ENCODE measurements at regions not wholly inside any gene's neighbourhood (a gene's known extent, or its start where the extent isn't known, plus 50 kb on each side); places are given as distances from the start of the nearest gene placed in this dataset.

- no peak for TF ChIP-seq CTCF (IDR thresholded peaks at IDR 0.05; ENCODE audit: insufficient read depth, low read length)
- no peak for DNase-seq (ENCODE audit: low read depth)
- H3K4me3 ChIP-seq (ENCODE audit: low read depth, low read length): no peak overlapping the region
Observed at GRCh38 chr2:217231724-217232123, 371.9 kb upstream of the TNP1 start.

- peak; percentile 29 for DNase-seq (ENCODE audit: low read depth)
- TF ChIP-seq CTCF (IDR thresholded peaks at IDR 0.05; ENCODE audit: insufficient read depth, low read length): no peak
Observed at GRCh38 chr2:217231212-217231611, 371.3 kb upstream of the TNP1 start.

GRCh38 chr2:217228732-217229131, 368.9 kb upstream of the TNP1 start:
- no peak overlapping the region for H3K4me3 ChIP-seq (ENCODE audit: low read depth, low read length)
- TF ChIP-seq CTCF (IDR thresholded peaks at IDR 0.05; ENCODE audit: insufficient read depth, low read length): no peak
- DNase-seq (ENCODE audit: low read depth): peak; percentile 51

More at GRCh38 chr2:217231212-217231611, 371.3 kb upstream of the TNP1 start:
- H3K4me3 ChIP-seq (ENCODE audit: low read depth, low read length): no peak overlapping the region

- DNase-seq (ENCODE audit: low read depth): no peak
Observed at GRCh38 chr2:217227794-217228193, 367.9 kb upstream of the TNP1 start.

GRCh38 chr2:217225596-217225995, 365.7 kb upstream of the TNP1 start:
- no peak for DNase-seq (ENCODE audit: low read depth)
- TF ChIP-seq CTCF (IDR thresholded peaks at IDR 0.05; ENCODE audit: insufficient read depth, low read length): no peak
- H3K4me3 ChIP-seq (ENCODE audit: low read depth, low read length): no peak overlapping the region

More at GRCh38 chr2:217227794-217228193, 367.9 kb upstream of the TNP1 start:
- H3K4me3 ChIP-seq (ENCODE audit: low read depth, low read length): no peak overlapping the region
- TF ChIP-seq CTCF (IDR thresholded peaks at IDR 0.05; ENCODE audit: insufficient read depth, low read length): no peak

- DNase-seq (ENCODE audit: low read depth): peak; percentile 90
- TF ChIP-seq CTCF (IDR thresholded peaks at IDR 0.05; ENCODE audit: insufficient read depth, low read length): no peak
- no peak overlapping the region for H3K4me3 ChIP-seq (ENCODE audit: low read depth, low read length)
Observed at GRCh38 chr2:217223222-217223930, 363.5 kb upstream of the TNP1 start.

Measured in fibroblast of the aortic adventitia (primary cell).